ENCODE measurements at regions not wholly inside any gene's neighbourhood (a gene's known extent, or its start where the extent isn't known, plus 50 kb on each side); places are given as distances from the start of the nearest gene placed in this dataset.
A peak's percentile ranks its signal among the peaks of the same experiment; 100 is the strongest.
"Not testable (repeated sequence)": the region's sequence is repeated elsewhere in the genome, so short reads cannot be mapped to it uniquely, and the experiment has no call there.

- no peak for DNase-seq
Measured at GRCh38 chr3:66552846-66553245, 52.0 kb upstream of the LRIG1 start.

DNA sequence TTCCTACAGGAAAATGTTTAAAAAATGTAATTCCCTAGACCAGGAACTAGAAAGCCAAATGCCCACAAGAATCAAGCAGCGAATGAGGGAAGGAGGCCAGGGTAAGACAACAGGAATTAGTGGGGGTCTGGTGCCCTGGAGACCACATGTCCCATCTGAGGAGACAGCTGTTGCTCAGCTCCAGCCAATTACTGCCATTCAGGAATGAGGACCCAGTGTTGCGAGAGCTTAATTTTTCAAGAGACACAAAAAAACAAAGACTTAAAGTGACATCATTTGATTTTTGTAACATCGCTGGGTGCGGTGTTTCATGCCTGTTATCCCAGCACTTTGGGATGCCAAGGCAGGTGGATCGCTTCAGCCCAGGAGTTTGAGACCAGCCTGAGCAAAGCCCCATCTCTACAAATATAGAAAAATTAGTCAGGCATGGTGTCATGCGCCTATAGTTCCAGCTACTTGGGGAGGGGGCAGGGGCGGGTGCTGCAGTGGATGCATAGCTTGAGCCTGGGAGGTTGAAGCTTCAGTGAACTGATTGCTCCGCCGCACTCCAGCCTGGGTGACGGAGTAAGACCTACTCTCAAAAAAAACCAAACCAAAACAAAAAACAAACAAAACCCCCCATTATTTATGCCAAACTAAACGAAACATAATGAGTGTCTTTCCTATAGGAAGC lies 52.8 kb upstream of the LRIG1 start:
- no peak for DNase-seq

GRCh38 chr3:66554178-66554577 lies 53.4 kb upstream of the LRIG1 start:
- DNase-seq: no peak

- peak; percentile 23 for DNase-seq
Measured at GRCh38 chr3:66555214-66555844, 54.5 kb upstream of the LRIG1 start.

DNA sequence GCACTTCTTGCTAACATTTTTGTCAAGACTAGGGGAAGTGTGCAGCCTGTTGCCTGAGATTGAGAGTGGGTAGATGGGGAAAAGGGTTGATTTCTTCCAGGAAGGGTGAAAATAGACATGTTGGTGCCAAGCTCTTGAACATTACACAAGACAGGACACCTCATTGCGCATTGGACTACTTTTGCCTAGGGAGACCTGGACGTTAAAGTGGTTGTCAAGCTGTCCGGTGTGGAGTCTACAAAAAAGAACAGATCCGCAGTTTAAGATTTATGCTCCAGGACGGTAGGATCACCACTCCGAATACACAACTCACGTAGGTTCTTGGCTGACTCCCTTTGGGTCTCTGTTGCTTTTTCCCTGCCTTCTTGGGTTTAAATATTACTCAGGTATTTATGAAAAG lies 56.3 kb upstream of the LRIG1 start:
- no peak for DNase-seq

- DNase-seq: not testable (repeated sequence)
Measured at GRCh38 chr3:66559924-66560323, 59.1 kb upstream of the LRIG1 start.

DNA sequence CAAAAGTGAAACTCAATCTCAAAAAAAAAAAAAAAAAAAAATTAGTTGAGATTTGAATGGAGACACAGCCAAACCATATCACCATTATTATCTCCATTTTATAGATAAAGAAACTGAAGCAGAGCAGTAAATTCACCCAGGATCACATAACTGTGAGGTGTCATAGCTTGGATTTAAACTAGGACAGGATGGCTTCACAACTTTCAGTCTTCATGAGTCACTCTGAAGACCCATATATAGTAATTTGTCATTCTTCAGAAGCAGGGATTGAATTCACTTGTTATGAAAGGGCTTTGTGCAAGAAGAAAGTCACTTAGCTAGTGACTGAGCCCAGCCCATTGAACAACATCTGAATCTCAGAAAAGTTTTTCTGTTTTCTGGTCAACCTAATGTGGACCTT lies 60.5 kb upstream of the LRIG1 start:
- no peak for DNase-seq

DNA sequence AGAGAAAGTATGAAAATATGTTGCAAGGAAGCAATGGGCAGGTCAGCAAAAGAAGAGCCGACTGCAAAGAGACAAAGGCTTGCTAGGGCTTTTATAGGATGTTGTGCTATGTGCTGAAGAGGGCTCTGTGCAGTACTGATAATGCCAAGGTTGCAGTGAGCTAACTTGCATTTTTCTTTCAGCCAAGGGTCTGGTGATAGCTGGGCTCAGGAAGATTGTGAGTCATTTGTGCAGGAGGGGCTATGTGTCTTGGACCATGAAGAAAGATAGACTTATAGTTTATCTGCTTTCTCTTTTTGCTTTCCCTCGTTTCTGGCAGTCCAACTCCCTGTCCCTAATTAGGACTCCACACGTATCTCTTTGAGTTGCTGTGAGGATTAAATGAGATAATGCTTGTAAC lies 64.5 kb upstream of the LRIG1 start:
- DNase-seq: no peak

DNA sequence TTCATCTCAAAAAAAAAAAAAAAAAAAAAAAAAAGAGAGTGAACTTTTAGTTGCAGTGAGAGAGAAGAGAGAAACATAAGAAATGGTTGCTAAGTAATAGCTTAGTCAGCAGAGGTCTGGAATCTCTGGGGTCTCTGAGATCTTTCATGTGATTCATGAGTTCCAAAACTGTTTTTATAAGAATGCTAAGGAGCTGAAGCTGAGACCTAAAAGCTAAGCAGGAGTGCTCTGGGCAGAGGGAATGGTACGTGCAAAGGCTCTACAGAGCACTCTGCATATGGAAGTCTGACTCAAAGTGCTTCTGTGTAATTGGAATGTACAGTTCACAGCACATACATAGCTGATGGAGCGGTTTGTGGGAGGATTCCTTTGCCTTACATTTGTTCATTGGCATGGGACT lies 66.3 kb upstream of the LRIG1 start:
- no peak for DNase-seq

DNA sequence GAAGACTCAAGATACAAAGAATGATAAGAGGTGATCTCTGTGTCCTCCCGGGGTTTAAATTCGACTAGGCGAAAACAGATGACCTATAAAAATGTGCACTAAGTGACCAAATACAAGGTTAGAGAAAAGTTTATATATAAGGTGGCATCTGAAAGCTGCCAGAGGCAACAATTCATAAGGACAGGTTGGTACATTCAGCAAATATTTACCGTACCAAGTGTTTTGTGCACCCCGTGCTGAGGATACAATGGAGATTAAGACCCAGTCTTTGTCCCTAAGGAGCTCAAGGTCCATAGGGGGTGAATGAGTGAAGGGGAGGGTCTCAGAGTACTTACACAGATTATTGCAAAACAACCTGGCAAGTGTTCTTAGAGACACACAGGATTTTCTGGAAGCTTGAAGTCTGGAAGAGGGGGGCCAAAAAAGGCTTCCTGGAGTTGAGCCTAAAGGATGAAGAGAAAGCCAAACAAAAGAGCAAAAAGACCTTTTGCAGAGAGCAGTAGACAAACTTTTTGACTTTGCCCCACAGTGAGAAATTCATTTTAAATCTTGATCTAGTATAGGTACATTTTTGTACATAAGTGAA lies 71.4 kb upstream of the LRIG1 start:
- no peak for DNase-seq

- DNase-seq: no peak
Measured at GRCh38 chr3:66572938-66573710, 72.3 kb upstream of the LRIG1 start.

GRCh38 chr3:66574091-66574490 lies 73.3 kb upstream of the LRIG1 start:
- no peak for DNase-seq

GRCh38 chr3:66577426-66578203 lies 76.8 kb upstream of the LRIG1 start:
- peak; percentile 39 for DNase-seq

DNA sequence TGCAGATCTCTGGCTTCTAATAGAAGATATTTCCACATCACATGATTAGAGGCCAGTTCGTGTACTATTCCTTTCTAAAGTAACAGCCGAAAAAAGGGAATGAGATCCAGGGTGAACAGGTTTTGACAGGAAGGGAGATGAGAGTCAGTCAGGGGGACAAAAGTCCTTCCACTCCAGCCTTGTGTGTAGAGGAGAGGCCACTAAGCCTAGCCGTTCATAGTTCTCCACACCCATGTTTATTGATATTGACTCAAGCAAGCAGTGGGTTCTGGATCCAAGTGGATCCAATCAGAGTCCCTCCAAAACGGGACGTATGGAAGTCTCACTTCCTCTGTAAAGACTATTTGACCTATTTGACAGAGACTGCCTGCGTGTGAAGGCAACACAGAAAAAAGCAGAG lies 80.4 kb upstream of the LRIG1 start:
- DNase-seq: no peak

DNA sequence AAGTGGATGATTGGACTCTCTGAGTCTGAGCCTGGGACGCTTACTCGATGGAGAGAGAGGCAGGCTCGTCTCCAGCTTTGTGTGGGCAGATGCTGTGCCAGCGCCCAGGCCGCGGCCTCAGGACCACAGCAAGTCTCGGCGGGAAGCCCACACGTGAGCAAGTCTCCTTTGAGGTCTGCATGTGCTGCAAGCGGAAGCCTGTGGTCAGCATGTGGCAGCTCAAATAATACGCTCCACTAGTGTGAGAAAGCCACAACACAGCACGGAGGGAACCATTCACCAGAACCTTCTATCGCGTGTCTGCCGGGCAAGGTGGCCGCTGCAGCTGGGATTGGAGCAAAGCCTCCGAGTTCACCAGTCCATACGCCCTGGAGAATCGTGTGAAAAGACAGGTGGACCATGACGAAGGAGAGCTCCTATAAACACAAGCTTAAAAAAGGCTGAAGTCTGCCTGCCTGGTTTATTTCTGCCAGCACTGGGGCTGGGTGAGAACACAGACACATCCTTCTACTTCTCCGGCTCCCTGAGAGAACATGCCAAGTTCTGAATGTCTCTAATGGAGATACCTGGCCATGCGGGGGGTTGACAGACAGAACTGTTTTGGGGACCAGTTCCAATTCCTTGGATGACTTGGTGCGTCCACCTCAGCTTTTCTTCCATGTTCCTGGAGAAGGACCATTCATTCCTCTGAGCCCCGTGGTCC lies 82.0 kb upstream of the LRIG1 start:
- DNase-seq: no peak

DNA sequence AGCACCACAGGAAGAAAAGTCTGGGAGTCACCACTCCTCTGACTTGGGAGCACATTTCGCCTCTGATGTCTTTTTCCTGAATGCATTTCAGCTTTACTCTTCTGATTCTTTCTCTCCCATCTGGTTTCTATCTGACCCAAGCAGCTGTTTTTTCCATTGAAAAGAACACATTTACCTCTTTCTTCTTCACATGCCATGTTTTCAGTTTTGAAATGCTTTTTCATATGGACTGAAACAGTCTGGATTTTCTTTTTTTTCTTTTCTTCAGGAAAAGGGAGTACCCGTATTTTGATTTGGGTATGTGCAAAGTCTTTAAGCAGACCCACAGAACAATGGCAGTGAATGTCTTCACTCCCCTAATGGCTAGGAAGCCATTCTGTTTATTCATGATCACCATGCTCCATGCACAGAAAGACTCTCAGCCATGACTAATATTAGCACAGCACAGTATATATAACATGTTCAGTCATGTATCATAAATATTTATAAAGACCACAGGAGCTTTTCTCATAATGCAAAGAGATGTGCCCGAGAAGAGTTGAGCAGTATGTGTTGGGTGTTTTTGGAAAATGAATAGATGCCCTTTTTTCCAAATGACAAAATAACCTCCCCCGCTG lies 82.7 kb upstream of the LRIG1 start:
- no peak for DNase-seq

GRCh38 chr3:66585520-66586095 lies 84.8 kb upstream of the LRIG1 start:
- no peak for DNase-seq

- DNase-seq: no peak
Measured at GRCh38 chr3:66586853-66587252, 86.0 kb upstream of the LRIG1 start.

DNA sequence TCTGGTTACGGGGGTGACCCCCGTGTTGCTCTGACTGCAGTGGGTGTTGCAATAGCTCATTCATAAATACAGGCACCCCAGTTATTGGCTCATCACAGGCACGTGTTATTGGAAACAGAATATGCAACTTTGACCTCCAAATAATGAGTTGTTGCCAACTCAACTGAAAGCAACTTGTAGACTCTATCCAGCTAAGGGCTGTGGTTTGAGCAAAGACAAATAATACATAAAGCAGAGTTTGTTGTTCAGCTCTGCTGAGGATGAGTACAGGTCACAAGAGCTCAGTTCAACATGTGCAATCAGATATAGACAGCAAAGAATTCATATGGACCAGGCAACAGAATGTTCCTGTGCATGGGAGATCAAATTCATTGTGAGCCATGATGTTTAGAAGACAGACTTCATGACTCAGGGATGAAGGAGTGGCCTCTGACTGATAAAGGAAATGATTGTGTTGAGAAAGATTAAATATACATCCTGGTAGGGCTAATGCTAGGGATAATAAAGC lies 87.6 kb upstream of the LRIG1 start:
- DNase-seq: no peak

GRCh38 chr3:66592016-66592761 lies 91.4 kb upstream of the LRIG1 start:
- DNase-seq: no peak
